ENCODE measurements at regions not wholly inside any gene's neighbourhood (a gene's known extent, or its start where the extent isn't known, plus 50 kb on each side); places are given as distances from the start of the nearest gene placed in this dataset.

DNA sequence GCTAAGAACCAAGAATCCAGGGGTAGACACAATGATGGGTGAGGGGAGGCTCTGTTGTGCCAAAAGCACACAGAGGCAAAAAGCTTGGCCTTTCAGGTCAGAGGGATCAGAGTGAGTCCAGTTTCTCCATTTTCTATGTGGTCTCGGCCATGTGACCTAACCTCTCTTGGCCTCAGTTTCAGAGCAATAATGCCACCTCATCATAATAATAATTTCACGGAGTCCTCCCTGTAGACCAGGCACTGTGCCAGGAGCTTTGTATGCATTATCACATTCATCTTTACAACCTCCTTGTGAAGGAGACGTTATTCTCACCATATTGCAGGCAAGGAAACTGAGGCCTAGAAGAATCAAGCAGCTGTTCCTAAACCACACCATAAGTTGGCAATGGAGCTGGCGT, 120.2 kb downstream of the WT1 start:
- ATAC-seq (no peak), DNase-seq (ENCODE audit: low spot score) (no peak)

DNA sequence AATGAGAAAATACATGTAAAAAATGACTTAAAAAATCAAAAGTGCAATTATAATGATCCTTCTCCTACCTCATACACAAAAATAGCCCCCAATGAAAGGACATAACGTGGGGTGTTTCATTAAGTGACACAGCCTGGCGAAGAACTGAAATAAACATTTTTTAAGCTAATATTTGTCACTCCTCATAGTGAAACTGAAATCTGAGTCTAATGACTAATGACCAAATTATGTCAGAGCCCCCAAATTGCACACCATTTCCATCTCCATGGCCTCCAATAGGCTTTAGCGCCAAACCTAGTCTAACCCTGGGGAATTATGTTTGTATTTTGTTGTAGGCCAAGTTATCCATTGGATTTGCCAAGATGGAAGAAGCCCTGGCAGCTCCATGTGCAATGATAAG, 119.1 kb downstream of the WT1 start:
- no peak for ATAC-seq
- DNase-seq (ENCODE audit: low spot score), result no peak

DNA sequence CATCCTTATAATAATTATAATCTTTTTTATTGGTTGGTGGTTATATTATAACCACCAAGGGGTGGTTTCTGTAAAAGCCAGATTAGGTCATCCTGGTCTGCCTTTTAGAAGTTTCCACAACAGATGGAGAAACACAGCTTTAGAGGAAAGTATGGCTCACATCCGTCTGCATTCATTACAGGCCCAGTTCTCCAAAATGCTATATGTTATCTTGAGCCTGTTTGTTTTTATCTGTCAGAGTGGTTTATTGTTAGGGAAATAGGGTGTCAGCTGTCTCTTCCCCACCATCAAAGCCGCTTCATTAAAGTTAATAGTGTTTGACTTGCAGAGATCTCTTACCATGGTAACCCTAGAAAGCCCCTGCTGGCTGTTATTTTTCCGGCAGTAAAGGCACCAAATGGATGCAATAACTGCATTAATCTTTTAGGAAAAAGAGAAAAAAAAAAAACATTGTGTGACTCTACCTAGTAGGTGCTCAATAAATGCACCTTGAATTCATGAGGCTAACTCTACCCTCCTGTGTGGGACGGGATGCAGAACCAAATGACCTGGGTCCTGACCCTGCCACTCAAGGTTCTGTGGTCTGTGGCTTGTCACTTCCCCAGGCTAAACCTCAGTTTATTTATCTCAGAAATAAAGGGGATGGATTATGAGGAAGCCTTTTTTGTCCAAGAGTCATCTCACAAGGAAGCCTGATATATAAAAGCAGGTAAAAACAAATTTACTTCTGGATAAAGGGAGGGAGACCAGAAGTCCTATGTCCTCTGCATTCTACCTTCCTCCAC, 118.3 kb downstream of the WT1 start:
- DNase-seq (ENCODE audit: low spot score), result no peak

DNA sequence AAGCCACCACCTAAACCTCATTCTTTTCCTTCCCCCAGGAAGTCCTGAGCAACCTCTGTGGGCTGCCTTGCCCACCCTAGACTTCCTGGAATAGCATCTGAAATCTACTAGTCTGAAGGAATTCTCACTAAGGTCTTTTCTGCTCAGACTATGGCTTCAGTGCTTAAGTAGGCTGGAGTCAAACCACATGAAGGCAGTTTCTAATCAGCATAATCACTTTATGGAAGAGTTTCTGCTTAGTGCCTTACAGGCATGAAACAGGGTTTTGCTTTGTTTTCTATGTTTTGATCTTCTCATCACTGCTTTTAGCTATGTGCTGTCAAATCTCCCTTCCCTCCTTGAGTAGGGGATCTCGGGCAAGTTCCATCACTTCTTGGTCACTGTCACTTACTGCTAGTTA, 117.7 kb downstream of the WT1 start:
- ATAC-seq, result no peak
- DNase-seq (ENCODE audit: low spot score), result no peak

More for the DNA sequence above, 118.3 kb downstream of the WT1 start:
- ATAC-seq, result no peak

DNA sequence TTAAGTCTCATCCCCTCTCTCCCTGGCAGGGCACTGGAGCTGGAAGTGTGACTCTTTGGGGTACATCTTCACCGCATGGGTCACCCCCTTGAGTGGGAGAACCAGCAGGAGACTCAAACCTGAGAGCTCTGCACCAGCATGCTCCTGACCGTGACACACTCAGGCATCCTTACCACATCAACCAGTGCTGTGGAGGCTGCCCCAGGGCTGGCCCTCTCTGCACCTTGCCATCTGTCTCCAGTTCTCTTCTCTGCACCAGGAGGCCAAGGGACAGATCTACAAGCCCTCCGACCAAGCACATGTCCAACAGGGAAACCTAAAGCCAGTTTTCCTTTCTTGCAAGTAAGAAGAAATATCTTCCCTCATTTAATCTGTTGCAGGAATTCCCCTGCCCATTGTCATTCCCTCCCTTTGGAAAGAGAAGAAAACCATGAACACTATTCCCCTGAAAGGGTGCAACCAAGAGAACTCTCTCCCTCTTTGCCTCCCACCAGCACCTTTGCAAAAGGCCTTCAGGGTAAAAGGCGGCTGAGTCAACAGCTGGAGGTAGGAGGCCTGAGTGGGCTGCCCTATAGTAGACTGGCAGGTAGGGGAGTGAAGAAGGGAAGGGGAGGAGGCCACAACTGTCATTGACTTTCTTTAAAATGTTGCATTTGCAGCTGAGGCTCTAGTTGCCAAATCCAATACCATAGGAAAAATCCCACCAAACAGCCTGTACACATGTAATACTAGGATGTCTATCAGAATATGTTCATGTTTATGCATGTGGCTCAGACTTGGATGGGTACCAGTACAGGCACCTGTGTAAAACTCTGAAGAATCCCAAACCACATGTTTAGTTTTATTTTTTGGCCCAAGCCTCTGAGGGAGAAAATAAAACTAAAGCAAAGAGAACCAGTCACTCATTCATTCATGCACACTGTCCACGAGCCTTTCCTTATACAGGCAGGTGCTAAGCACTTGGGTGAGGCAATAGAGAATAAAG, 117.0 kb downstream of the WT1 start:
- no peak for DNase-seq (ENCODE audit: low spot score)
- ATAC-seq, result no peak

DNA sequence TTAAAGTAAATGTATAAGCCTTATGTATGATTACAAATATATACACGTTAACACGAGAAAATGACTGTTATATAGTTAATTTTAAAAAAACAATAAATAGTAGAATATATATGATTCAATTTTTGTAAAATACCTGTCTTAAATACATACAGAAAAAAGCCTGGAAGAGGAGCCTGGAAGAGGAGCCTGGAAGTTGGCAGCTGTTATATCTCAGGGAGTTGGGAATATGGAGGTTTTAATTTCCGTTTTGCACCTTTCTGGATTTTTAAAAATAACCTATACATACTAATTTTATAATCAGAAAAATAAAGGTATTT, 111.6 kb downstream of the WT1 start:
- DNase-seq (ENCODE audit: low spot score), result no peak
- no peak for ATAC-seq

DNA sequence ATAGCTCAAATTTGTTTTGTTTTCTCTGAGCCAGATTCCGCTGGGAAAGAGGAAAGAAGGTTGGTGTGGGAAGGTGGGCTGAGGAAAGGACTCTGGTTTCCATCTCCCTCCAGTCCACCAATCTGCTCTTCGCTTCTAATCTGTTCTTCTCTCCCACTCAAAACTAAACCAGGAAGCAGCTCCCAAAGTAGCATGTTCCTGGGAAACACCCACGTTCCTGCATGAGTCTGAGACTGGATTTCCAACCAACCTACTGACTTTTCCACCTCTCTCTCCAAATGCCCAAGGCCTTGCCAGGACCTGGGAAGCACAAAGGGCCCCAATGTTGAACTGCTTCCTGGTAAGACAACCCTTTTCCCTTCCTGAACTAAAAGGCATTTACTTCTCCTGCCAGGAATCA, 110.2 kb downstream of the WT1 start:
- ATAC-seq, result no peak

DNA sequence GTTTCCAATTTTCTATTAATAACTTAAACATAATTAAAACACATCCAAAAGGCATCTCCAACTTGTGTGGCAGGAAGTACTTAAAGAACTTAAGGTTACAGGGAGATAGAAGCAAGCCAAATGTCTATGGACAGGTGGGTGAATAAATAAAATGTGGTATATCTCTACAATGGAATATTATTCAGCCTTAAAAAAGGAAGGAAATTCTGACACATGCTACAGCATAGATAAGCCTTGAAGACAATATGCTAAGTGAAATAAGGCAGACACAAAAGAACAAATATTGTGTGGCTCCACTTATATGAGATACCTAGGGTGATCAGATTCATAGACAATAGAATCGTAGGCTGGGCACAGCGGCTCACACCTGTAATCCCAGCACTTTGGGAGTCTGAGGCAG, 109.6 kb downstream of the WT1 start:
- DNase-seq (ENCODE audit: low spot score) (no peak), ATAC-seq (no peak)

More for the DNA sequence above, 110.2 kb downstream of the WT1 start:
- DNase-seq (ENCODE audit: low spot score), result no peak

DNA sequence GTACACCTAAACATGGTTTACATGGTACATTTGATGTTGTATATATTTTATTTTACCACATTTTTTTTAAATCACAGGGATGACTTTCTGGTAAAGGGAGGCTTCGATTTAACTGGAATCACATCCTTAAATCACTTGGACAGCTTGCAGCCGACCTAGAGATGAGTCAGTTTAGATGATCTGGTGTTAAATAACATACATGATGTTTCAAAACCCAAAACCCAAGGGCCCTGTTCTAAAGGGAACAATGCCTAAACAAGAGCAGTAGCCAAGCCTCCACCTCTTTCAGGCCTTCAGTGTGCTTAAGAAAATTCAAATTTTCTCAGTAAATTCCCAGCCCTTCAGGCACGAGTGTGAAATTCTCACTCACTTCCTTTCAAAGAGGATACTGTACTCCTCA, 108.8 kb downstream of the WT1 start:
- no peak for ATAC-seq
- DNase-seq (ENCODE audit: low spot score), result no peak

DNA sequence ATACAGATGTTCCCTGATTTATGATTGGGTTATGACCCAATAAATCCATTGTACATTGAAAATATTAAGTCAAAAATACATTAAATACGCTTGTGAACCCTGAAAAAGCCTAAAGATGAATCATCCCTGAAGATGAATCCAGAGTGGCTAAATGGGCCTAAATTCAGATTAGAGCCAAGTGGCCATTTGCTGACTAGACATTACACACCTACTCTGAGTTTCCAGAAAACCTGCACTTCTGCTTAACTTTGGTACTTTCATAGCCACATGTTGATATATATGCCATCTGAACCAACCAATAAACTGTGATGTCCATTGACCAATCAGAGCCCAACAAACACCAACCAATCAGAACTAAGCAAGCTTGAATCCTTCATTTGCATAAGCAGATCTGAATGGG, 106.9 kb downstream of the WT1 start:
- ATAC-seq (no peak), DNase-seq (ENCODE audit: low spot score) (no peak)

DNA sequence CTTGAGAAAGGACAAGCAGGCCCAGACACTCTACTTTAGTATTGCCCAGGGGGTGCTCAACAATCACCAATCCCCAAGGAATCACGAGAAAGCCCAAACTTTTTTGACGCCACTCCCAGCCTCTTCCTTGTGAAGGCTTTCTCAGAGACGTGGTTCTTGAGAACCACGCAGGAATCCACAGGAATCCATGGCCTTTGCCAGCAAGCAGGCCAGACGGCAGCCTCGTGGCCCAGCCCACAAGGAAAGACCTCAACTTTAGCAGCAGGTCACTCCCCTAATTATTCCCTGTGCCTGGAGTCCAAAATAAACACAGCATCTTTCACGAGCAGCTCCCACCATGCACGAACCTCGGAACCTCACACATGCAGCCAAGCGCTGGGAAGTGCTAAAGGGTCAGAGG, 104.2 kb downstream of the WT1 start:
- ATAC-seq (no peak), DNase-seq (ENCODE audit: low spot score) (no peak)

DNA sequence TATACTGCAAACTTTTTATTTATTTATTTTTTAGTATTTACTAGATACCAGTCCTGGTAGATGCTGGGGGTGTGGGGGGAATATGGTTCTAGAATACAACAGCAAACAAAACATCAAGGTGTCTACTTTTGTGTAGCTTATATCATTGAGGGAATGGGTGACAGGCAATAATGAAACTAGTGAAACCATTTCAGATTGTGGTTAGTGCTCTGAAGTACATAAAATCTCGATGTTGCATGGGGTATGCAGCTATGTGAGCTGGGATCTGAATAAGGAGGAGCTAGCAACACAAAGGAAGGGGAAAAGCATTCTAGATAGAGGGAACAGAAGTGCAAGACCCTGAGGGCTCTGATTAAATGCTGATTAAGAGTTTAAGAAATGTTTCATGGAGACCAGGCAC, 103.5 kb downstream of the WT1 start:
- DNase-seq (ENCODE audit: low spot score) (no peak), ATAC-seq (no peak)

DNA sequence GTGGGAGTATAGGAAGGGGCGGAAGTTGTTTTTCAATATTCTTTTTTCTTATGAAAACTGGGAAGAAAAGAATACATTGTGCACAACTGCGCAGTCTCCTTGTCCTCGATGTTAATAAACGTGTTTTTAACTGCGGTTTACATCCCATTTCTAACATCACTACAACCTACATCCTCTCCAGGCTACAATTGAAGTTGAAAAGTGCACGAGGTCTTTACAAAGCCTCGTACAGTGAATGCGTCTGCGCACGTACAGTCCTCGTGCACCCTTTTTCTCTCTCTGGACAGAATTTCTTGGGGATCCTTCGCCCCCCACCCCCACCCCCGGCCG, 102.4 kb downstream of the WT1 start:
- ATAC-seq, result peak; percentile 12

DNA sequence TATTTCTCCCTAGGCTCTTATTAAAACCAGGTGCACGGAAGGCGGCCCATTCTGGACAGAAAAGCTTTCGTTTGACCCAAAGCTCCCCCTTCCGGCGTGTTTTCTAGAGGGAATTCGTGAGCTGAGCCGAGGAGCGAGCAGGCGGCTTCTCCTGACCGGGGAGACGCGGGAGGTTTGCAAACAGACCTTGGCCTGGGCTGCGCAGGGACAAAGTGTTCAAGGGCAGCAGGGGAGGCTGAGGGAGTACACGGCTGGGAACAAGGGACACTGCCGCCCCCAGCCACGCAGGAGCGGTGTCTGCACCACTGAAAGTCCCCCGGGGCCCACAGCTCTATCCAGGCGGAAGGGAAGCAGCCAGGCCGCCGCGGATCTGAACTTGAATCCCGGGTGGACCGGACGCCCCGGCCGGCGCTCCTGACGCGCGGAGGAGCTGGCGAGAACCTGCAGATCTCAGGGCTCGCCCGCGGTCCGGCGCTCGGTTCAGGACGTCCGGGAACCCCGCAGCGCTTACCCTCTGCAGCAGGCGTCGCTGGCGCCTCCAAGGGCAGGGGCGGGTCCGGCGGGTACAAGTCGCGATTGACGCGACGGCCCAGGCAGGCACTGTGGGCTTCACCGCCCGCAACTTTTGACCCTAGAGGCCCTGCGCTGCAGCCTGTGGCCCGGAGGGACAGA, 101.9 kb downstream of the WT1 start:
- ATAC-seq (peak; percentile 92), DNase-seq (ENCODE audit: low spot score) (peak; percentile 74)

More for the DNA sequence above, 102.4 kb downstream of the WT1 start:
- no peak for DNase-seq (ENCODE audit: low spot score)

DNA sequence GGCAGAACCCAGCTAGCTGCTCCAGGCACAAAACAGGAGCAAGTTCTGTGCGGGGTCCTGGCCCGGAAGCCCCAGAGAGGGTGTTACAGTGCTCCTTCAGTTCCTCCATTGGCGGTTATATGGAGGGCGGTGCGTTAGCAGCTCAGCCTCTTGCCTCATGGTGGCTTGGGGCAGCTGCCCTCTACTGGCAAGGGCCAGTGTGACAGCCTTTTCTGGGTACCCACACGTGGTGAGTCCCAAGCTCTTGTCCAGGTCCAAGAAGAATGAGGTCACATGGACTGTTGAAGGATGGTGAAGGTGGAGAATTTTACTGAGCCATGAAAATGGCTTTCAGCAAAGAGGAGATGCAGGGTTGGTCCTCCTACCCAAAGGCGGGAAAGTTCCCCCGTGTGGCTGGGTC, 100.5 kb downstream of the WT1 start:
- ATAC-seq (no peak), DNase-seq (ENCODE audit: low spot score) (no peak)
